Femur (tissue), 1 donor: ENCODE measurements at regions not wholly inside any gene's neighbourhood (a gene's known extent, or its start where the extent isn't known, plus 50 kb on each side); places are given as distances from the start of the nearest gene placed in this dataset.
A peak's percentile ranks its signal among the peaks of the same experiment; 100 is the strongest.

Experiments
- DNase-seq: peaks from one replicate; pipeline ENCODE4 v3.0.0-alpha.2; 2017

GRCh38 chr2:126518196-126518595, 137.8 kb upstream of the GYPC start:
- DNase-seq: no peak

GRCh38 chr2:126527836-126528490, 128.0 kb upstream of the GYPC start:
- peak; percentile 39 for DNase-seq

DNA sequence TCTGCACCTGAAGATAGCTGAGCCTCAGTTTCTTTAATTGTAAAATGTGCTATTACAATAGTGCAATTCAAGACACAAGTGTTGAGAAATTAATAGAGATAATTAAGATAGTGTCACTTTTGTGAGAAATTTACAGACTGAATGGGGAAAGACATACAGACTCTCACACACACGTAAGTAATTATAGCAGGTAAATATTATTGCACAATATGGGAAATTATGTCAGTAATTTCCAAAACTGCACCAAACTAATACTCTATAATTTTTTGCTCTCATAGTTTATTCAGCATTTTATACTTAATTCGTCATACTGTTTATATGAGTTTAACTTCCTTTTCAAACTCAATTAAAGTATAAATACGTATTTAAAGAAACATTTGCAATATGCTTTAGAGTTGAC, 124.9 kb upstream of the GYPC start:
- no peak for DNase-seq

DNA sequence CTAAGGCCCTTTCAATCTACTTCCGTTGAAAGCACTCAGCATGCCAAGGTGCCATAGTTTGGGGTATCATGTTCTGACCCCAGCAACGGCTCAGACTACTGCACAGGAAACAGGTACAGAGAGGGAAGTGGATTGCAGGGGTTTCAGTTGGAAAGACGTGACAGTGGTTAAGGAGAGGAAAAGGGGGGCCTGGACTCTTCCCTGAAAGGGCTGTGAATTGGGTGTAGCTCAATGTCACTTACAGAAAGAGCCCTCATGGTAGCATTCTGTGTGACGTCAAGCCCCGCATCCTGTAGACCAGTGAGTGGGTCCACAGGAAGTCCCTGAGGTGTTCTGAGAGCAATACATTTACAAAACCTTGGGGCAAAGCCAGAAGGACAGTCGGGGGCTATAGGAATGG, 121.5 kb upstream of the GYPC start:
- no peak for DNase-seq

- DNase-seq: no peak
Observed at GRCh38 chr2:126535408-126535807, 120.5 kb upstream of the GYPC start.

- no peak for DNase-seq
Observed at GRCh38 chr2:126536605-126537200, 119.3 kb upstream of the GYPC start.

DNA sequence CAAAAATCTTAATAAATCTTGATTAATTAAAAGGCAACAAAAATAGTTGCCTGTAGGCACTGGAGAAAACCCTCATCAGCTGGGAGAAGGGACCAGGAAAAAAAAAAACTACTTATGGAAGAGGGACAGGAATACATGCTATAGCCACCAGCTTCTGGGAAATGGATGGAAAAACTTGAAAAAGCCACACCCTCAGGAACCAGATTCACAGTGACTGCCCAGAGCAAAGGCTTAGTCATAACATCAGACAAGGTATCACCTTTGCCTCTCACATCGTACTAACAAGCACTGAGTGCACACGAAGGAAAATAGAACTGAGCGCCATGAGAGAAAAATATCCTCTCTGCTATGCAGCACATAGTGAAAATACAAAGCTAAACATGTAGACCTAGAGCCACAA, 116.9 kb upstream of the GYPC start:
- no peak for DNase-seq

- no peak for DNase-seq
Observed at GRCh38 chr2:126542247-126542646, 113.7 kb upstream of the GYPC start.

- no peak for DNase-seq
Observed at GRCh38 chr2:126543081-126543480, 112.9 kb upstream of the GYPC start.

DNA sequence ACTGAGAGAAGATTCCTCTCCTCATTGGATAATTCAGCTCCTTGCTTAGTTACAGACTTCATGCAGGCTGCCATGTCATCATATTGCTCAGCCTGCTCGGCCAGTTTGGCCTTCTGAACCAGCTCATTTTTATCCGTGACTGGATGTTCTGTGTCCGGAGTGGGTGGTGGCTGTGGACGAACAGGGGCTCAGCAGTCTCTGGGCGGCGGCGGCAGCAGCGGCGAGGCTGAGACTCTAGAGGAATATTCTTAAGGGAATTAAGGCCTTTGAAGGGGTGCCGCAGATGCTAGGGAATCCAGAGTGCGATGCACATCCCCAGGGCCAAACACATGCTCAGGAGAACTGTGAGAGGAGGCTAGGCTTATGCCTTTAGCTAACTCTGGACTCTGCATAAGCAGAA, 97.9 kb upstream of the GYPC start:
- DNase-seq: no peak

DNA sequence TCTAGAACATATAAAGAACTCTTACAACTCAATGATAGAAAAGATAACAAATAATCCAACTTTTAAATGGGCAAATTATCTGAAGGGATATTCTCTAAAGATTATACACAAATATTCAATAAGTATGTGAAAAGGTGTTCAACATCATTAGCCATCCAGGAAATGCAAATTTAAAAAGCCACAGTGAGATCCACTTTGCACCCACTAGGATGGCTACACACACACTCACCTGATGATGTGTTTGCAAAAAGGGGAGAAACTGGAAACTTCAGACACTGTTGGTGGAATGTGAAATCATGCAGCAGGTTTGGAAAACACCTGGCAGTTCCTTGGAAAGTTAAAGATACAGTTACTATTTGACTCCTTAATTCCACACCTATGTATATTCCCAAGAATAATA, 87.2 kb upstream of the GYPC start:
- no peak for DNase-seq

- no peak for DNase-seq
Observed at GRCh38 chr2:126571403-126571802, 84.6 kb upstream of the GYPC start.

GRCh38 chr2:126575631-126576030, 80.3 kb upstream of the GYPC start:
- DNase-seq: no peak

DNA sequence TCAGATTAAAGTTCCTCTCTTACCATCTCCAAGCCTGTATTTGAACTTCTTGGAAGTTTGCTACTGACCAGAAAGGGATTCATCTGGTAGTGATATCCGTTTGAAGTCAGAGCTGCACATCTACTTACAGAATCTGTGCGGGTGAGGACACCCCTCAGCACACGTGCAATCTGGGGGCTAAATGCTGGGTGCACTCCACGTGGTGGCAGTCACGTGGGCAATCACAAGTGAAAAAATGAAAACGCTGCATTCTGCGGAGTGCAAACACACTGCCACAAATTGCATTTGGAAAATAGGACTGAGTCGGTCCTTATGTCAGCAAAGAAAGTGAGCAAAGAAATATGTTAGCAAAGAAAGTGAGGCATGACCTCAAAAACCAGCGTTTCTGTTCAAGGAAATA, 76.1 kb upstream of the GYPC start:
- DNase-seq: no peak

DNA sequence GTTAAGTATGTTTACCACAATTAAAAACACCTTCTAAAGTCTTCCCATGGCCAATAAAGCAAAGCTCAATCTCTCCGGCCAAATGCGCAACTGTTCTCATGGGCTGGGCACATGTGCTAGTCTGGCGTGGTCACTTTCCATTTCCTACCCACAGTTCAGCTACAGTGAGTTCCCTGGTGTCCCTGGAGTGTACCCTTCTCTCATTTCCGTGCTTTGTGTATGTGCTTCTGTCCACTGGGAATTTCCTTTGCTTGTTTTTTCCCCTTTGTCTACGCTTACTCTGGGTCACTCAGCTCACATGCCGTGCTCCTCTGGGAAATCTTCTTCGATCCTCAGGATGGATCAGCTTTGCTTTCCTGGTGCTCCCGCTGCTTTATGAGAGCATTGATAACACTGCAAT, 69.6 kb upstream of the GYPC start:
- DNase-seq: no peak

GRCh38 chr2:126599062-126599461, 56.9 kb upstream of the GYPC start:
- DNase-seq: no peak

GRCh38 chr2:126600742-126601141, 55.2 kb upstream of the GYPC start:
- no peak for DNase-seq

- DNase-seq: no peak
Observed at GRCh38 chr2:126602334-126602733, 53.6 kb upstream of the GYPC start.
